Astrocyte (in vitro differentiated cells and primary cell): ENCODE measurements at regions not wholly inside any gene's neighbourhood (a gene's known extent, or its start where the extent isn't known, plus 50 kb on each side); places are given as distances from the start of the nearest gene placed in this dataset.

ENCODE experiments used
- EZH2 ChIP-seq: IDR thresholded peaks from 2 replicates; pipeline ENCODE4 v1.6.1; 2012; ENCODE audit warnings: mild to moderate bottlenecking, low read length, inconsistent platforms; ENCODE audit not compliant: insufficient read depth
- TF ChIP-seq, protein P1 (sequence below): IDR thresholded peaks from 2 replicates; pipeline ENCODE4 v1.5.1; 2011; ENCODE audit warnings: low read depth, mild to moderate bottlenecking, inconsistent platforms, low read length, moderate library complexity; ENCODE audit not compliant: insufficient read depth

DNA sequence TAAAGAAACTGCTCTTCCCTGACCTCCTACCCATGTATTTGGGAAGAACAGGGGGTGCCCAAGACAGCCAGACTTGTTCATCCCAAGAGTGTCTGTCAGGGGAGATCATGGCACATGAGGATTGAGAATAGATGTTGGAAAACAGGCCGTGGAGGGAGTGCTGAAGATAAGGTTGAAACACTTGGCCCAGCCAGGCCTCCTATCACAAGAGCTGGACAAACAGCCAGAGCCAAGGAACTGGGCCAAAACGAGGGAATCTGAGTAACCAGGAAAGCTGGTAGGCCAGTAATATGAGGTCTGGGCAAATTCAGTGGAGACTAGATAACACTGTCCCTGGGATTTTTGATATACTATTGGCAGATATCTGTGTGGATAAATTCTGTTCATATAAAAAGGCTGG is 161.7 kb downstream of the TMX1 start:
- no peak for TF ChIP-seq EZH2
- TF ChIP-seq, protein P1, sequence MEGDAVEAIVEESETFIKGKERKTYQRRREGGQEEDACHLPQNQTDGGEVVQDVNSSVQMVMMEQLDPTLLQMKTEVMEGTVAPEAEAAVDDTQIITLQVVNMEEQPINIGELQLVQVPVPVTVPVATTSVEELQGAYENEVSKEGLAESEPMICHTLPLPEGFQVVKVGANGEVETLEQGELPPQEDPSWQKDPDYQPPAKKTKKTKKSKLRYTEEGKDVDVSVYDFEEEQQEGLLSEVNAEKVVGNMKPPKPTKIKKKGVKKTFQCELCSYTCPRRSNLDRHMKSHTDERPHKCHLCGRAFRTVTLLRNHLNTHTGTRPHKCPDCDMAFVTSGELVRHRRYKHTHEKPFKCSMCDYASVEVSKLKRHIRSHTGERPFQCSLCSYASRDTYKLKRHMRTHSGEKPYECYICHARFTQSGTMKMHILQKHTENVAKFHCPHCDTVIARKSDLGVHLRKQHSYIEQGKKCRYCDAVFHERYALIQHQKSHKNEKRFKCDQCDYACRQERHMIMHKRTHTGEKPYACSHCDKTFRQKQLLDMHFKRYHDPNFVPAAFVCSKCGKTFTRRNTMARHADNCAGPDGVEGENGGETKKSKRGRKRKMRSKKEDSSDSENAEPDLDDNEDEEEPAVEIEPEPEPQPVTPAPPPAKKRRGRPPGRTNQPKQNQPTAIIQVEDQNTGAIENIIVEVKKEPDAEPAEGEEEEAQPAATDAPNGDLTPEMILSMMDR = no peak
